D341Med (cell line): ENCODE measurements at regions not wholly inside any gene's neighbourhood (a gene's known extent, or its start where the extent isn't known, plus 50 kb on each side); places are given as distances from the start of the nearest gene placed in this dataset.

Experiments
- DNase-seq: peaks from one replicate; pipeline ENCODE4 v3.0.0; 2012; ENCODE audit warnings: low spot score

DNA sequence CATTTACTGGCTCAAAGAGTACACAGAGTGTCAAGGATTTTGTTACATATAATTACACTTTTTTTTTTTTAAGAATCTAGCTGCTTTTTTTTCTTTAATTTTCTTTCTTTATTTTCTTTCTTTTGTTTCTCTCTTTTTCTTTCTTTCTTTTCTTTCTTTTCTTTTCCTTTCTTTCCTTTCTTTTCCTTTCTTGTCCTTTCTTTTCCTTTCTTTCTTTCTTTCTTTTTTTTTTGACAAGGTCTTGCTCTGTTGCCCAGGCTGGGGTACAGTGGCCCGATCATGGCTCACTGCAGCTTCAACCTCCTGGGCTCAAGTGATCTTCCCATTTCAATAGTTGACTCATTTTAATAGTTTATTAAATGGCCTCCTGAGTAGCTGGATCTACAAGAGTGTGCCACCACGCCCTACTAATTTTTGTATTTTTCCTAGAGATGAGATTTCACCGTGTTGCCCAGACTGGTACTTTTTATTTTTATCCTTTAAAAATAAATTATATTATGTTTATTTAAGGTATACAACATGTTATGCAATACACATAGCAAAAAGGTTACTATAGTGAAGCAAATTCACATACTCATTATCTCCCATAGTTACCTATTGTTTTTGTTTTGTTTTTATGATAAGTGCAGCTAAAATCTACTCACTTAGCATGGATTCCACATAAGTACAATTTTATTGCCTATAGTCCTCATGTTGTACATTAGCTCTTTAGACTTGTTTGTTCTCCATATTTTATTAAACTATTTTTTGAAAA is 381.5 kb upstream of the KLF4 start:
- no peak for DNase-seq

GRCh38 chr9:107870221-107870620 is 380.7 kb upstream of the KLF4 start:
- DNase-seq = no peak

GRCh38 chr9:107869111-107869510 is 379.5 kb upstream of the KLF4 start:
- DNase-seq = no peak

DNA sequence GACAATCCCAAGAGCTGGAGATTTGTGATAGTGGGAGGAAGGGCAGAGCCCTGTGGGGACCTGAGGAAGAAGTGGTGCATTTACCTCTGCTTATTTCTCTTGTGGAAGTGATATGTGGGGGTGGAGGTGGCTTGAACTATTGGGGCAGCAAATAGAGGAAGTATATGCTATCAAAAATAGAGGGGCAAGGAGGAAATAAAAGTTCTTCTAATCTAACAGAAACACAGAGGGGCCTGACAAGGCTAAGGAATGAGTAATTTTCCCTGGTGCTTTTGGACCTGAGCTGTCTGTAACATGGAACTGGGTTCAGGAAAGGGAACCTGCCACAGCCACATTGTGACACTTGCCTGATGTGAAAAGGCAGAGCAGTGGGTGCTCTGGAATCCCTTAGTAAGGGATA is 378.6 kb upstream of the KLF4 start:
- DNase-seq = no peak

DNA sequence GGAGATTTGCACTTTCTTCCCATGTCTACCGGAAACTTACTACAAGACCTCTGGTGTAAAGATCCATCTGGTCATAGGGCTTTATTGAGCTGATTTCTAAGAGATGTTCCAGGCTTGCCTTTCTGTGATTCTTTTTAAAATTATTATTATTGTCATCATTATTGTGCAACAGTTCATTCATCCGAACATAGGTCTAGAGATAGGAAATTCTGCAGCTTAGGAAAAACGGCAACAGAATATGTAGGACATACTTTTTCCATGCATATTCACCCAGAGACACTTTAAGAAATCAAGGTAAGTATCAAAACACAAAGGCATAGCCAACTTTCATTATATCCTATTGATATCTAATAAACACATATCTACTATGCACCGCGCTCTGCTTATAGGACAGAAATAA is 378.2 kb upstream of the KLF4 start:
- DNase-seq = no peak

GRCh38 chr9:107866711-107867311 is 377.2 kb upstream of the KLF4 start:
- no peak for DNase-seq

DNA sequence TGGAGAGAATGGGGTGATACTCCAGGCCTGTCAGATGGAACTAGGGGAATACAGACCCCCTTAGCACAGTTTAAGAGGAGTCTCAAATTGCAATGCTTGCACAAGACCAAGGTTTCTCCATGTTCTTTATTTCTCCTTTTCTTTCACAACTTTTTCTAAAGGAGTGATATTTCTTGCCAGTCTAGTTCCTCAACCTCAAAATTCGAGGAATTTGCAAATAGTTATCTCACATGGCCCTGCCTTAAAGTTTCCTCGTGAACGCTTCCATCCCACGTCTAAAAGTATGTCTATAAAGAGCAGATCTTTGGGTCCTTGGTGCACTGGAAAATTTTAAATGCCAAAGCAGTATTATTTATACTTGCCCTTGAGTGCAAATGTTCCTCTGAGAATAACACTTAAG is 373.8 kb upstream of the KLF4 start:
- no peak for DNase-seq

GRCh38 chr9:107862881-107863280 is 373.3 kb upstream of the KLF4 start:
- no peak for DNase-seq

- DNase-seq = no peak
Observed at GRCh38 chr9:107862323-107862722, 372.8 kb upstream of the KLF4 start.

DNA sequence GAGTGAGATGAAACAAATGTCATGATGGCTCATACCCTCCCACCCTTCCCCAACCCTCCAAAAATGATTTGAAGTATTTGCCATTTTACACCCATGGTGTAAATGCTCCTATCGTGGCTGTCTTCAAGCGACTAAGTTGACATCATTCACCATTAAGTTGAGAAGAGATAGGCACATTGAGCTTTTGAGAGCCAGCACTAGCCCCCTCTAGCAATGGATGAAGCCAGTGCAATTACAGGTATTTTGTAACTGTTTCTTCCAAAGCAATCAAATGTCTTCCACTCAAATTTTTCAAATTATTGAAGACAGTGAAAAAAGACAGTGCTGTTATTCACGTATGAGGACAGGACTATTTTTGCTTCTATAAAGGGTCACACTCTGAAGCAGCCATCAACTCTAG is 371.5 kb upstream of the KLF4 start:
- no peak for DNase-seq

DNA sequence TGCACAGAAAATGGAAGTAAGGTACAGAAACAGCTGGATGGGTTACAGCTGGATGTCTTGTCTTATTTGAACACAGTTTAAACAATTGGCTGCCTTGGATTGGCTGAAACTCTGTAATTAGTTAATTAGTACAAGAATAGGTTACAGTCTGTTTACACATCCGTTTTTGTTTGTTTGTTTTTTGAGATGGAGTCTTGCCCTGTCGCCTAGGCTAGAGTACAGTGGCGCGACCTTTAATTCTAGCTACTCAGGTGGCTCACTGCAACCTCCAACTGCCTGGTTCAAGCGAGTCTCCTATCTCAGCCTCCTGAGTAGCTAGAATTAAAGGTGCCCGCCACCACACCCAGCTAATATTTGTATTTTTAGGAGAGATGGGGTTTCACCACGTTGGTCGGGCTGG is 368.7 kb upstream of the KLF4 start:
- no peak for DNase-seq

DNA sequence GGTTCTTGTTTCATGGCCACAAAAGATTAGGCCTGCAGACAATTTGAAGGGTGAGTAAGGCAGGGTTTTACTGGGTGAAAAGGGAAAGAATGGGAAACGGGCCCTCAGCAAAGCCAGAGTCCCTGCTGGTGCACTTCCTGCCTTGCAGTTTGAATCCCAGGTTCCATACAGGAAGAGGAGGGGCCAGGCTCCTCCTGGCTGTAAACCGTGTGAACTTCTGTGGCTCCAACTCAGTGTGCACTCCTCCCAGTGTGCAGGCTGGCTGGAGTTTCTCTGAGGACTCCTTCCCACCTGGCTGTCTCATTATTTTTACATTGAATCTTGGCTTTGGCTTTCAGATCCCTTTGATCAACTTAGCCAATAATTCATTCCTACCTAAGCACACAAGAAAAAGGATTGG is 367.1 kb upstream of the KLF4 start:
- DNase-seq = no peak

DNA sequence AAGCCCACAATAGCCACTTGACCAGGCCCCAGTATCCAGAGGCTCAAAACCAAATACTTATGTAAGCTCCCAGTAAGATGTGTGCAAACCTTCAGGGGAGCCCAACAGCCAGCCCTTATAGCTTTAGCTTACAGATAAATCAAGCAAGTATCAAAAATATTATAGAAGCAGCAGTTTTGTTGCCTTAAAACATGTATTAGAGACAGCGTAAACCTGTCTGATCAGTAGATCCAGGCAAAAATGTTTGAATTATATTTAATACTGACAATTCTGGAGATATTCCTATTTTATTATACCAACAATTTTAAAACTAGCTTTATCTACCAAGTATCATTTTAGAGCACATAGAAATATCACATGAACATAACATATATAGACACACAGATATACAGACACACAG is 365.6 kb upstream of the KLF4 start:
- DNase-seq = no peak

DNA sequence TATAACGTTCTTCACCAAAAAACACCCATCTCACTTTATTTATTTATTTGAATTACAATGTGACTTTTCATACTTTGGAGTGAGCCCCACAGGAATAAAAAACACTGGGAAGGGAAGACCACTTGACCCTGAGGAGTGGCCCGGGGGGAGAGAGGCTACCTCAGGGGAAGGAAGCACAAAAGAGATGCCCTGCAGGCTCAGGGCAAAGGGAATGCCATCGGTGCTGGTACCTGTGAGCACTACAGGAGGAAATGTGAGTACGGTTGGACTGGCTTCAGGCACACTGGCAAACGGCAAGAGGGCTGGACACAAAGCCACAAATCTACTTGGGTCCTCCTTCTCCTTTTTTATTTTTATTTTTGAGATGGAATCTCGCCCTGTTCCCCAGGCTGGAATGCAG is 363.9 kb upstream of the KLF4 start:
- DNase-seq = no peak

DNA sequence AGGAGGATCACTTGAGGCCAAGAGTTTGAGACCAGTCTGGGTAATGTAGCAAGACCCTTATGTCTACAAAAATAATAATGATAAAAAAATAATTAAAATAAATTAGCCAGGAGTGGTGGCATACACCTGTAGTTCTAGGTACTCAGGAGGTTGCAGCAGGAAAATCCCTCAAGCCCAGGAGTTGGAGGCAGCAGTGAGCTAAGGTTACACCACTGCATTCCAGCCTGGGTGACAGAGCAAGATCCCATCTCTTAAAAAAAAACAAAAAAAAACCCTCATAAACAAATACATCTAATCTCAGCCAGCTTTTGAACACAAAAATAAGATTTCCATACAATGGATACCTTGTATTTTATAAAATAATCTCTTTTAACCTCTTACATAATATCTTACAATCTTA is 363.3 kb upstream of the KLF4 start:
- DNase-seq = no peak

DNA sequence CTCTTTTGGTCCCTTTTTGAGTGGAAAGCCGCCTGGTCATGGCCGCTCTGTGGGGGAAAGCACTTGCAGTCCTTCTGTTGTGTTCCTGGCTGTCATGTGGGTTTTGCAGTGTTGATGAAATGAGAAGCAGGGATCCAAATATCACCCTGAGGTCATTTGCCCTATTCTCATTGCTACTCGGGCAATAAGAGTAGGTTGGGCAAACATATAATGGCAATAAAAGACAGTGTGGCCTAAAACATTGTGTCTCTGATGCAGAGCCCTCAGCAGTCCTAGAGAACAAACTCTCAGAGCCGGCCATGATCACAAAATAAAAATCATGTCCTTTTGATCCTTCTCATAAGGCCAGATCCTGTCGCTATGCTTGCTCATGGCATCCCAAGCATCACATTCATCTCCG is 361.1 kb upstream of the KLF4 start:
- DNase-seq = no peak

DNA sequence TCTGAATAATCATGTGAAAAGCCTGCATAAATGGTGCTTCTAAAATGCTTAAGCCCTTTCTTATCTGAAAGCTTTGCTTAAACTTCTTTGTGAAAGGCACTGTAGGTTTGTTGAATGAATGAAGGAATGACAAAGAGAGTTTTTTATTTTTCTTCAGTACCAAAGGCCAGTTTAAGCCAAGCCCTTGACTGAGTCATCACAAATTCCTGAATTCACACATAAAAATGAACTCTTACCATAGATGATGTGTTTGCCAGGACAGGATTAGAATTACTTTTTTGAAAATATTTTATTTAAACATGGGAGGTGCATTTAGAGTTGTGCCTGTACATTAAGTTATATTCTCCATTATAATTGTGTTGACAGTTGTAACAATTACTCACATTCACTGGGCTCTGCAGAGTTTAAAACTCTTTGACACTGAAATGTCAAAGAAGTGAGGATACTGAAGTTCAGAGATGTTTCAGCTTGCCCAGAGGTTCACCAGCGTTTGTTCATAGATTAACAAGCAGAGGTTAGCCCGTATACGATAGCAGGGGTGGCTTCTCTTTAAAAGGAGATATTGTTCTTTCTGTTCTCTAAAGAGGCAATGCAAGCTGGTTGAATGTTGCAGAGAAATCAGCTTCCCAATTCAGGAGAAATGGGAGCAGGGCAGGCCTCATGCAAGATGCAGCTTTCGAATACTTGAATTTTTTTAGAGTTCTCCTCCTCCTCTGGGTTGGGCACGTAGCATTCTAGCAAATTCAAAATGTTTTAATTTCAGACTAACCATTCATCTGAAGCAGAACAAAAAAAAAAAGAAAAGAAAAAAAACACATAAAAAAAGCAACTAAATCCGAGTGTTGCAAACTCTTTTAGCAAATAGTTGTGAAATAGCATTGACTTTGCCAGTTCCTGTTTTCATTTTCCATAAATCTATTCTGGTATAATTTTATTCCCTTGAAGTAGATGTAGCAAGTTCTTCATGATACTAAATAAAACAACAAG is 358.7 kb upstream of the KLF4 start:
- no peak for DNase-seq

GRCh38 chr9:107842530-107842929 is 353.0 kb upstream of the KLF4 start:
- DNase-seq = no peak

GRCh38 chr9:107841076-107841475 is 351.5 kb upstream of the KLF4 start:
- DNase-seq = no peak

GRCh38 chr9:107839371-107839770 is 349.8 kb upstream of the KLF4 start:
- DNase-seq = no peak

DNA sequence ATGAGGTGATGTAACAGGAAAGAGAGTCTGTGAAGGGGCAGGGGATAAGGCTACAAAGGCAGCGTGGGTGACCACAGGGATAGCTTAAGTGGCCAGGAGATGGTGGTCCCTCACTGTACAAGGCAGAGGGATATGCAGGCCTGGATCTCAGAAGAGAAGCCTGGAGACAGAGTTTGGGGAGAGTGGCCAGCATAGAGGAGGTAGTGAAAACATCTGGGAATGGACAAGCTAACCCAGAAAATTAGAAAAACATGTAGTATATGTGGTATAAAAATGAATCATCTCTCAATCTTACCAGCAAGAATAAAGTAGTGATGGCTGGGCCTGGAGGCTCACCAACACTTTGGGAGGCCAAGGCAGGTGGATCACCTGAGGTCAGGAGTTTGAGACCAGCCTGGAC is 349.2 kb upstream of the KLF4 start:
- no peak for DNase-seq

DNA sequence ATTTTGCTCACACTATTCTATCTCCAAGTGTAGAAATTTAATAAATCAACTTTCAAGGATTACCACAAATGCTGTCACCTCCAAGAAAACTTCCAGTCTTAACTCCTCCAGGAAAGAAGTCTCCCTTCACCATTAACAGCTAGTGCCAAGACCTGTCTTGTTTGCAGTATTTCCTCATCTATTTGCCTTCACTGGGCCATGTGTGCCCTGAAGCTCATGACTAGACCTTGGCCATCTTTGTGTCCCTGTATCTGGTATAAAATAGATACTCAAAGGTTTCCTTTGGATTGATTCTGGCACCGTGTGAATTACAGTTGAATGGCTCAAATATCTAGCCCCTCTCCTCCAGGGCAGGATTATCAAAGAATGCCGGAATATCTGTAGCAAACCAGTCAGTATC is 346.7 kb upstream of the KLF4 start:
- DNase-seq = no peak

- DNase-seq = no peak
Observed at GRCh38 chr9:107833295-107833694, 343.7 kb upstream of the KLF4 start.
